NCI-H1092 treated with DMSO at 0.1 percent for 48 hours (cell line): ENCODE measurements at regions not wholly inside any gene's neighbourhood (a gene's known extent, or its start where the extent isn't known, plus 50 kb on each side); places are given as distances from the start of the nearest gene placed in this dataset.
"Not testable (repeated sequence)": the region's sequence is repeated elsewhere in the genome, so short reads cannot be mapped to it uniquely, and the experiment has no call there.

Experiments
- DNase-seq: peaks from one replicate; lab custom pipeline; 2025; lab: John Stamatoyannopoulos, UW

DNA sequence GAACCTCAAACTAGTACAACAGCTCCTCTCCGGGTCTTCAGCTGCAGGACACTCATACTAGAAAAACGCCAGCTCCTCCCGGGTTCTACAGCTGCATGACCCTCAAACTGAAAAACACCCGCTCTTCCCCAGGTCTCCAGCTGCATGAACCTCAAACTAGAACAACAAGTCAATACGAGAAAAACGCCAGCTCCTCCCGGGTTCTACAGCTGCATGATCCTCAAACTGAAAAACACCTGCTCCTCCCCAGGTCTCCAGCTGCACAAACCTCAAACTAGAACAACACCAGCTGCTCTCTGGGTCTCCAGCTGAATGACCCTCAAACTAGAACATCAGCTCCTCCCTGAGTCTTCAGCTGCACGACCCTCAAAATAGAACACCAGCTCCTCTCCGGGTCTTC lies 315.0 kb upstream of the TFPI start:
- DNase-seq = no peak

DNA sequence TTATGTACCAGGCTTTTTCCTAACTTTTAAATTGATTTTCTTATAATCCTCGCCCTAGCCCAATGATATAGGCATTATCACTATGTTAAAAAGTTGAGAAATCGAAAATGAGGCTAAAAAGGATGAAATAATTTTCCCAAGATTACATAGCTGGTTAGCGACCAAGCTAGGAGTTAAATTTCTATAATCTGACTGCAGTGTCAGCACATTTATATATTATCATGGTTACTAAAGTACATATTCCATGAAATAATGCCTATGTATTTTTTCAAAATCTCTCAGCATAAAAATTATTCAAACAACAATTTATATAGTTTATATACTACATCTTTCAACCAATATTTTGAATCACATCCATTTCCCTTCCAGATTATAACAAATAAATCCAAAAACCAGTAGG lies 317.3 kb upstream of the TFPI start:
- no peak for DNase-seq

DNA sequence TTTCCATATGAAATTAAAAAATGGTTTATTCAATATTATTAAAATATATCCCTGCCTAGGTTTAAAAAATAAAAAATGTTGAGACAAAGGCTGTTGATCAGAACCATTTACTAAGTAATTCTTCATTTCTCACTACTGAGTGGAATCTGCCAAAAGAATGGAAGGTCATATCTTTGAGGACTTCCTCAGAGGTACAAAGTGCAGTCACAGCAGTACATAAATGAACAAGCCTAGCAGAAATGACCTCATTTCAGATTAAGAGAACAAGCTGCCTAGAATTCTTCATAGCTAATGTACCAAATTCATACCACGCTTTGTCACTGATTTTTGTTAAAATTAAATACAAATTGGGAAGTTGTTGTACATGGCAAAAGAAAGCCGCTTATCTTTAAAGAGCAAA lies 318.9 kb upstream of the TFPI start:
- no peak for DNase-seq

DNA sequence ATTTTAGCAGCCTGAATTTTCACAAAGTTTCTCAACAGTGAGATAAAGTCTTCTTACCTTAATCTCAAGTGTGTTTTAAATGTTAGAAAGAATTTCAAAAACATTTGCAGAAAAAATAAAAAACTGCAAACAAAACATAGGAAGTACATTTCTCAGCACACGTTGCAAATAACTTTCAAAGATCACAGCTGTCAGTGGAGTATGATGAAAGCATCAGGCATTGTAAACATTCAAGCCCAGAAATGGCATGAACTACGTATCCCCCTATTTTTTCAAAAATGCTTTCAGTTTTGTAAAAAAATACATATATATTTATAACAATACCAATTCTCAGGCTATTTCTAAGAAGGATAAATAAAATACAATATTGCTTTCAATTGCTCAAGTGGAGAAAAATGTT lies 320.6 kb upstream of the TFPI start:
- DNase-seq = no peak

- DNase-seq = no peak
Observed at GRCh38 chr2:187875261-187876141, 321.3 kb upstream of the TFPI start.

DNA sequence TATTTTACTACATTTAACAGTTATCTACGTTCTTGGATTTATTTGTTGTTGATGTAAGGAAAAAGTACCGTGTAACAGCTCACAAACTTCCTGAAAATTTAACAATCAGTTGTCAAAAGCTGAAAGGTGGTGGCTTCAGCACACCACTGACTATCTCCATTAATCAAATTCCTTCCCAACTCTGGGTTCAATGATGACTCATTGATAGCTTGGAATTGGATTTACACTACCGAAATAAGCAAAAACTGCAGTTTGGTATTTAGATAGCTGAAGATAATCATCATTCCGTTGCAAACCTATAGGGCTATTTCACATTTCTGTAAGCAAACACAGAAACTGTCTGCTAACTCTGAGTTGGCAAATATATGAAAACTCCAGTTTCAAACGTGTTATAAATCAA lies 322.3 kb upstream of the TFPI start:
- no peak for DNase-seq

DNA sequence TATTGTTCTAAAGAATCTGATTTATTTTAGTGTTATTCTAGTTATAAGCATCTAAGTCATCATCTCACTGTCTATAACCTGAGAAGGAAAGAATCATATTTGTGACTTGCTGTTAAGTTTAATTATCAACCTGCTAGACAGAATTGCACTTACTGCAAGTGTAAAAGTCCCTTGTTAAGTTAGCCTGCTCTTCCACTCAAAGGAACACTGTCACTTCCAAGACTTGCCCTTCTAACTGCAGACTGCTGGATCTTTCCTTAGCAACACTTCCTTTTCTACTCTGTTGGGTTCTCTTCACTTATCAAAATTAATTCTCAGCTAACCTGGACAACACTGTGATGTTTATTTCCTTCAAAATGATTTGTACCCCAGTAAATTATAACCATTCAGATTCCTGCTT lies 323.2 kb upstream of the TFPI start:
- no peak for DNase-seq

- DNase-seq = no peak
Observed at GRCh38 chr2:187878112-187878511, 323.9 kb upstream of the TFPI start.

GRCh38 chr2:187879491-187879890 lies 325.3 kb upstream of the TFPI start:
- DNase-seq = no peak

DNA sequence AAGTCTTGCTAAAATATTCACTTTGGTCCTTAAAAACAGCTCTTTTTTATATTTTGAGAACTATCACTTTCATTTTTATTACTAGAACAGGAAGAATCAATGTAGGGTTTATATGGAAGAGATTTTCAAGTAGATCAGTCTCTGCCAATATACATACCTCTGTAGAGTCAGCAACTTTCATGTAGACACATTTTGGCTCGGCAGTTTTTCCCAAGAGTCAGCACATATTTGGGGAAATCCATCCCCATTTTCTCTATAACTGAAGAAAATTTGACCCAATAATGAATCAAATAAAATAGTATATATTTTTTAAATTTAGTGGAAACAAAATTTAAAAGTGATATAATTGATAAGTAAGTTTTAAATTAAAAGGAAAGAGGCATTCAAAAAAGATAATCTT lies 329.8 kb upstream of the TFPI start:
- DNase-seq = no peak

GRCh38 chr2:187890690-187891089 lies 336.5 kb upstream of the TFPI start:
- no peak for DNase-seq

DNA sequence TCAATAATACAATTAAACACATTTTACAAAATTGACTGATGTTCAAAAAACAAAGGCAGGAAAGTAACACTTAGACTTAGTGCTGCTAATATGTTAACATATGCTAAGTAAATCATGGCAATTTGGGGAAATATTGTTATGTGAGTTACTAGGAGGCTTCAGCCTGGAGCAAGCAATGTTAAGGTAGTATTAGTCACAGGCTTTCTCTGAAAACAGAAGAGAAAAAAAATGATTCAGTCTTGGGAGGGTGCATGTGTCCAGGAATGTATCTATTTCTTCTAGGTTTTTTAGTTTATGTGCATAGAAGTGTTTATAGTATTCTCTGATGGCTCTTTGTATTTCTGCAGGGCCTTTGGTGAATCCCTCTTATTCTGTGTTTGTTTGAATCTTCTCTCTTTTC lies 345.8 kb upstream of the TFPI start:
- DNase-seq = no peak

DNA sequence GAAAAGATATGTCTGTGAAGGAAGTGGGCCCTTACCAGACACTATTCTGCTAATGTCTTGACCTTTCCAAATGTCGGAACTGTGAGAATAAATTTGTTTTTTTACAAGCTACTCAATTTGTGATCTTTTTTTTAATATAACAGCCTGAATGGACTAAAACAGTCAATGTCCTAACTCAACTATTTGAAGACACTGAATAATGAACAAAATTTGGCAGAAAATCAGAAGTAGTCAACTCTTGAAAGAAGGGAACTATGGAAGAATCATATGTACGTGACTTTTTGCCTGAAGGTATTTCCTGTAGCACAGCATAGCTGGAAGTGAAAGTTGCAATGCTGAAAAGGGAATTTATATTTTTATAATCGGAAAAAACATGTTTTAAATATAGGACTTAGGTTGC lies 351.8 kb upstream of the TFPI start:
- no peak for DNase-seq

- not testable (repeated sequence) for DNase-seq
Observed at GRCh38 chr2:187910922-187911321, 356.7 kb upstream of the TFPI start.

- no peak for DNase-seq
Observed at GRCh38 chr2:187912950-187913349, 358.7 kb upstream of the TFPI start.

- DNase-seq = no peak
Observed at GRCh38 chr2:187915810-187916209, 361.6 kb upstream of the TFPI start.

DNA sequence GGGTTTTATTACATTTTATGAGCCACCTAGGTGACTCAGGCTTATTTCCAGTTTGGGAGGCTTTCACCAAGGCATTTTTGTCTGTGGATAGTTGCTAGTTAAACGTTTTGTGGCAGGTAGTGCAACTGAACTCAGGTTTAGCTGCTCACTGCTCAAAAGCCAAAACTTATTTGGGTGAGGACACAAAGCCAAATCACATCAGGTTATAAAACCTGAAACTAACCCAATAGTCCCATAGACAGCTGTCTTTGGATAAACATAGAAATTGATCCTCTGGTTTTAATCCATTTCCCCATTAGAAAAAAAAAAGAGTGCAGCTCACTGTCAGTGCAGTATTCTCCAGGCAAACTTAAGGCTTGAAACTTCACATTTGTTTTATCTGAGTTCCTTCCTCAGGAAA lies 362.6 kb upstream of the TFPI start:
- DNase-seq = no peak

- DNase-seq = no peak
Observed at GRCh38 chr2:187917535-187917934, 363.3 kb upstream of the TFPI start.

- DNase-seq = no peak
Observed at GRCh38 chr2:187918996-187919821, 365.0 kb upstream of the TFPI start.

- DNase-seq = no peak
Observed at GRCh38 chr2:187920511-187920910, 366.3 kb upstream of the TFPI start.

- DNase-seq = no peak
Observed at GRCh38 chr2:187922846-187923245, 368.6 kb upstream of the TFPI start.

- DNase-seq = no peak
Observed at GRCh38 chr2:187924293-187924692, 367.4 kb upstream of the GULP1 start.

DNA sequence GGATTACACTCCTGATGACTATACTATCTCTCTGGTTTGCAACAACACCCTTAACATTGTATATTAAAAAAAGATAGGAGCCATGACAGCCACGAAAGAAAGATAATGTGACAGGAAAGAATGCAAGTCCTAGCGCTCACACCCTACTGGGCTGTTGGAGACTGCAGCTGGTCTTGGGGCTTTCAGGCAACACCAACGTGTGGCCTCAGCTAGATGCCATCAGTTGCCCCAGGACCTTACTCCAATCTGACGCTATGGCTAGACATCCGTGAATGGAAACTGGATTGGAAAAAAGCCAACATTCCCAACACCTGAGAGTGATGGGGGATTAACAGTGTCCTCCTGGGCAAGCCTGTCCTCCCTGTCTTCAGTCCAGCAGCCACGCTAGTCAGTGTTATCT lies 357.4 kb upstream of the GULP1 start:
- no peak for DNase-seq
